Panc1 (cell line): ENCODE measurements at regions not wholly inside any gene's neighbourhood (a gene's known extent, or its start where the extent isn't known, plus 50 kb on each side); places are given as distances from the start of the nearest gene placed in this dataset.

ENCODE experiments used
- ATAC-seq: fragments of 200-7000 bp; cut with Tn5 transposase; 2 replicates; pipeline ENCODE4 v1.9.1; 2020; ENCODE audit warnings: mild to moderate bottlenecking, moderate library complexity
- BruUV-seq: library from RNA; stranded (reverse); fragments of 400-500 nt; replicated peaks from 2 replicates; lab custom pipeline; 2021; lab: Mats Ljungman, UMichigan
- CTCF ChIA-PET: fragments of 300-600 bp; sonication (Branson Sonifier 250); formaldehyde crosslinking; loops from one replicate; lab custom pipeline; 2022; ENCODE audit warnings: antibody characterized with exemption; lab: Charles Lee
- POLR2A ChIA-PET: fragments of 300-600 bp; sonication (Branson Sonifier 250); formaldehyde crosslinking; loops from one replicate; lab custom pipeline; 2022; ENCODE audit warnings: antibody characterized with exemption; lab: Charles Lee
- DNase-seq: peaks from one replicate; pipeline ENCODE4 v3.0.0-alpha.2; 2010; ENCODE audit warnings: low read depth, low spot score
- H3K27ac ChIP-seq: 2 replicates; pipeline ENCODE4 v1.5.1; 2011; ENCODE audit warnings: mild to moderate bottlenecking, low read length, inconsistent platforms
- H3K27me3 ChIP-seq: fragments of 200-500 bp; sonication (Bioruptor generic); 2 replicates; pipeline ENCODE4 v1.6.0; 2014; ENCODE audit warnings: low read length, inconsistent platforms; ENCODE audit not compliant: control insufficient read depth, insufficient read depth
- H3K36me3 ChIP-seq: fragments of 200-500 bp; sonication (Bioruptor generic); 2 replicates; pipeline ENCODE4 v1.5.1; 2014; ENCODE audit warnings: inconsistent platforms, mild to moderate bottlenecking, low read length, moderate library complexity; ENCODE audit not compliant: control insufficient read depth, insufficient read depth
- H3K4me1 ChIP-seq: 2 replicates; pipeline ENCODE4 v1.5.1; 2011; ENCODE audit warnings: inconsistent platforms, mild to moderate bottlenecking, low read length, moderate library complexity; ENCODE audit not compliant: control insufficient read depth, insufficient read depth
- H3K4me3 ChIP-seq, 2 experiments: 2 replicates each; pipeline ENCODE4 v1.5.1; 2011 to 2012; ENCODE audit warnings: low read depth in 2 of 2, low read length in 2 of 2, mild to moderate bottlenecking in 2 of 2, inconsistent platforms in 1 of 2, moderate library complexity in 1 of 2
- H3K9me3 ChIP-seq: fragments of 200-500 bp; sonication (Bioruptor generic); 2 replicates; pipeline ENCODE4 v1.5.1; 2014; ENCODE audit warnings: low read depth, mild to moderate bottlenecking, inconsistent platforms, low read length, moderate library complexity; ENCODE audit not compliant: control insufficient read depth, insufficient read depth
- CTCF ChIP-seq: fragments of 450-650 bp; IDR thresholded peaks from 2 replicates; pipeline ENCODE4 v1.5.1; 2017; ENCODE audit warnings: mild to moderate bottlenecking
- POLR2AphosphoS5 ChIP-seq: IDR thresholded peaks from 2 replicates; pipeline ENCODE4 v1.6.1; 2012; ENCODE audit warnings: mild to moderate bottlenecking, low read depth, low read length, moderate library complexity
- REST ChIP-seq, 2 experiments: IDR thresholded peaks; 2 replicates each; pipeline ENCODE4 v1.6.1; 2011 to 2012; ENCODE audit warnings: low read depth in 2 of 2, control low read depth in 1 of 2, low read length in 1 of 2, mild to moderate bottlenecking in 1 of 2, moderate library complexity in 1 of 2; ENCODE audit not compliant: insufficient read depth in 1 of 2
- SIN3A ChIP-seq: IDR thresholded peaks from 2 replicates; pipeline ENCODE4 v1.6.1; 2012; ENCODE audit warnings: low read depth, mild to moderate bottlenecking, low read length, moderate library complexity, borderline replicate concordance; ENCODE audit not compliant: insufficient read depth
- TCF7L2 ChIP-seq: IDR thresholded peaks from 2 replicates; pipeline ENCODE4 v1.6.1; 2011; ENCODE audit warnings: mild to moderate bottlenecking, low read depth, low read length, inconsistent platforms
- in situ Hi-C: cut with HindIII; loops from 2 replicates; pipeline ENCODE4 v1.10.0; 2016; ENCODE audit warnings: low sequenced_read_pairs, low pct_unique_long_range_greater_than_20kb
- intact Hi-C: fragments of 100-400 bp; cut with micrococcal nuclease; formaldehyde crosslinking; loops from one replicate; pipeline ENCODE4 v1.10.0; 2022; ENCODE audit not compliant: unreplicated experiment

- H3K4me3 ChIP-seq = no peak overlapping the region
- H3K4me1 ChIP-seq = no peaks in the 10 kb centered on the region
- no peak for DNase-seq
- CTCF ChIA-PET = no interaction called here
- POLR2A ChIA-PET = no interaction called here
- intact Hi-C loops = no loop called here
- H3K27ac ChIP-seq = no peak overlapping the region
- in situ Hi-C loops = no loop called here
- TF ChIP-seq CTCF (no peak), TCF7L2 (no peak)
- no peak for ATAC-seq
- H3K36me3 ChIP-seq = no peaks in the 10 kb centered on the region
- BruUV-seq = no TSS peak
- no peaks in the 10 kb centered on the region for H3K27me3 ChIP-seq
- no peaks in the 10 kb centered on the region for H3K9me3 ChIP-seq
Measured at GRCh38 chr6:40194447-40195170, 260.3 kb upstream of the MOCS1 start.

GRCh38 chr6:40192516-40192915 lies 258.3 kb upstream of the MOCS1 start:
- TF ChIP-seq CTCF (no peak), POLR2AphosphoS5 (no peak), REST (IDR thresholded peaks at IDR 0.05; ENCODE audit: insufficient read depth in 1 of 2, low read depth in 2 of 2, low read length in 1 of 2) (no peak)
- H3K36me3 ChIP-seq = no peaks in the 10 kb centered on the region
- H3K27me3 ChIP-seq = no peaks in the 10 kb centered on the region
- intact Hi-C loops = no loop called here
- in situ Hi-C loops = no loop called here
- no peak for ATAC-seq
- no peak overlapping the region for H3K27ac ChIP-seq
- no peak for DNase-seq
- H3K4me1 ChIP-seq = no peaks in the 10 kb centered on the region
- no peaks in the 10 kb centered on the region for H3K9me3 ChIP-seq
- ChIA-PET POLR2A (no interaction called here), CTCF (no interaction called here)
- H3K4me3 ChIP-seq = no peak overlapping the region
- no TSS peak for BruUV-seq

GRCh38 chr6:40188931-40189330 lies 254.7 kb upstream of the MOCS1 start:
- no peaks in the 10 kb centered on the region for H3K4me1 ChIP-seq
- BruUV-seq = no TSS peak
- POLR2A ChIA-PET = no interaction called here
- H3K4me3 ChIP-seq = no peak overlapping the region
- no peaks in the 10 kb centered on the region for H3K36me3 ChIP-seq
- no peaks in the 10 kb centered on the region; the same call in 1 of the 2 replicates for H3K27me3 ChIP-seq
- no peak for ATAC-seq
- no peak overlapping the region for H3K27ac ChIP-seq
- CTCF ChIA-PET = no interaction called here
- no peak for DNase-seq
- intact Hi-C loops = no loop called here
- in situ Hi-C loops = no loop called here
- no peak for TF ChIP-seq TCF7L2
- no peak for TF ChIP-seq POLR2AphosphoS5
- no peak for TF ChIP-seq CTCF
- TF ChIP-seq REST (IDR thresholded peaks at IDR 0.05; ENCODE audit: insufficient read depth in 1 of 2, low read depth in 2 of 2, low read length in 1 of 2) = no peak
- TF ChIP-seq SIN3A = no peak
- H3K9me3 ChIP-seq = no peaks in the 10 kb centered on the region
